Brain microvascular endothelial cell (primary cell): ENCODE measurements at regions not wholly inside any gene's neighbourhood (a gene's known extent, or its start where the extent isn't known, plus 50 kb on each side); places are given as distances from the start of the nearest gene placed in this dataset.

Source experiments
- DNase-seq: peaks from one replicate; pipeline ENCODE4 v3.0.0-alpha.2; 2020
- H3K27ac ChIP-seq: fragments of 250-450 bp; sonication (Bioruptor Pico); 2 replicates; pipeline ENCODE4 v1.5.1; 2020; ENCODE audit warnings: mild to moderate bottlenecking, moderate library complexity
- H3K27me3 ChIP-seq: fragments of 250-450 bp; sonication (Bioruptor Pico); replicated peaks from 2 replicates; pipeline ENCODE4 v1.5.1; 2020; ENCODE audit warnings: mild to moderate bottlenecking
- H3K36me3 ChIP-seq: fragments of 250-450 bp; sonication (Bioruptor Pico); replicated peaks from 2 replicates; pipeline ENCODE4 v1.5.1; 2020; ENCODE audit warnings: mild to moderate bottlenecking
- H3K4me3 ChIP-seq: 2 replicates; pipeline ENCODE4 v1.5.1; 2011; ENCODE audit warnings: low read depth, mild to moderate bottlenecking, control low read depth, low read length, moderate library complexity
- CTCF ChIP-seq: IDR thresholded peaks from 2 replicates; pipeline ENCODE4 v1.5.1; 2011; ENCODE audit warnings: low read depth, mild to moderate bottlenecking, moderate library complexity, low read length, control low read depth, inconsistent platforms; ENCODE audit errors: missing control alignments
- in situ Hi-C: cut with HindIII; loops from 2 replicates; pipeline ENCODE4 v1.10.0; 2017; ENCODE audit warnings: low sequenced_read_pairs, low pct_ligation_motif_present

- H3K36me3 ChIP-seq = no peaks in the 10 kb centered on the region
- no peaks in the 10 kb centered on the region for H3K27me3 ChIP-seq
- TF ChIP-seq CTCF = no peak
- in situ Hi-C loops = no loop called here
- no peak overlapping the region for H3K4me3 ChIP-seq
- no peak for DNase-seq
- H3K27ac ChIP-seq = no peak overlapping the region
These were observed 387.7 kb upstream of the ZNF507 start for GRCh38 chr19:31957711-31958110.

GRCh38 chr19:31959527-31960018, 385.8 kb upstream of the ZNF507 start:
- H3K4me3 ChIP-seq = no peak overlapping the region
- H3K36me3 ChIP-seq = no peaks in the 10 kb centered on the region
- TF ChIP-seq CTCF = no peak
- DNase-seq = no peak
- H3K27ac ChIP-seq = no peak overlapping the region
- H3K27me3 ChIP-seq = no peaks in the 10 kb centered on the region
- in situ Hi-C loops = no loop called here

- Histone ChIP-seq H3K36me3 (no peaks in the 10 kb centered on the region), H3K27me3 (no peaks in the 10 kb centered on the region), H3K4me3 (no peak overlapping the region), H3K27ac (no peak overlapping the region)
- TF ChIP-seq CTCF = no peak
- in situ Hi-C loops = no loop called here
- DNase-seq = no peak
These were observed 384.9 kb upstream of the ZNF507 start for GRCh38 chr19:31960474-31960873.

GRCh38 chr19:31961191-31961590, 384.2 kb upstream of the ZNF507 start:
- in situ Hi-C loops = no loop called here
- Histone ChIP-seq H3K4me3 (no peak overlapping the region), H3K27me3 (no peaks in the 10 kb centered on the region), H3K36me3 (no peaks in the 10 kb centered on the region), H3K27ac (no peak overlapping the region)
- no peak for TF ChIP-seq CTCF
- DNase-seq = no peak

GRCh38 chr19:31961667-31962066, 383.7 kb upstream of the ZNF507 start:
- Histone ChIP-seq H3K4me3 (no peak overlapping the region), H3K36me3 (no peaks in the 10 kb centered on the region), H3K27ac (no peak overlapping the region), H3K27me3 (no peaks in the 10 kb centered on the region)
- in situ Hi-C loops = no loop called here
- no peak for DNase-seq
- no peak for TF ChIP-seq CTCF

GRCh38 chr19:31962561-31962996, 382.8 kb upstream of the ZNF507 start:
- in situ Hi-C loops = no loop called here
- Histone ChIP-seq H3K27me3 (no peaks in the 10 kb centered on the region), H3K27ac (no peak overlapping the region), H3K4me3 (no peak overlapping the region), H3K36me3 (no peaks in the 10 kb centered on the region)
- TF ChIP-seq CTCF = no peak
- DNase-seq = no peak
